Activated naive CD4-positive, alpha-beta T cell treated with anti-CD3 and anti-CD28 coated beads, Interleukin-2, amount 50 U/mL, for 16 hours (primary cell): ENCODE measurements at regions not wholly inside any gene's neighbourhood (a gene's known extent, or its start where the extent isn't known, plus 50 kb on each side); places are given as distances from the start of the nearest gene placed in this dataset.

ENCODE experiments used
- DNase-seq: peaks from one replicate; pipeline ENCODE4 v3.0.0-alpha.2; 2020

GRCh38 chr3:6532101-6532500 lies 328.8 kb upstream of the GRM7 start:
- DNase-seq, result no peak

- no peak for DNase-seq
Measured at GRCh38 chr3:6540981-6541380, 319.9 kb upstream of the GRM7 start.

- DNase-seq, result no peak
Measured at GRCh38 chr3:6542795-6543194, 318.1 kb upstream of the GRM7 start.

- DNase-seq, result no peak
Measured at GRCh38 chr3:6549296-6549695, 311.6 kb upstream of the GRM7 start.

GRCh38 chr3:6551165-6551564 lies 309.8 kb upstream of the GRM7 start:
- no peak for DNase-seq

- no peak for DNase-seq
Measured at GRCh38 chr3:6560259-6560658, 300.7 kb upstream of the GRM7 start.

GRCh38 chr3:6567241-6567640 lies 293.7 kb upstream of the GRM7 start:
- DNase-seq, result no peak

- DNase-seq, result no peak
Measured at GRCh38 chr3:6568999-6569493, 291.9 kb upstream of the GRM7 start.

- no peak for DNase-seq
Measured at GRCh38 chr3:6571448-6571847, 289.5 kb upstream of the GRM7 start.

- DNase-seq, result no peak
Measured at GRCh38 chr3:6577584-6577983, 283.3 kb upstream of the GRM7 start.

GRCh38 chr3:6578526-6578925 lies 282.4 kb upstream of the GRM7 start:
- no peak for DNase-seq

GRCh38 chr3:6580808-6581207 lies 280.1 kb upstream of the GRM7 start:
- DNase-seq, result no peak

GRCh38 chr3:6585360-6585759 lies 275.6 kb upstream of the GRM7 start:
- no peak for DNase-seq

GRCh38 chr3:6600237-6600636 lies 260.7 kb upstream of the GRM7 start:
- DNase-seq, result no peak

GRCh38 chr3:6601374-6601773 lies 259.5 kb upstream of the GRM7 start:
- no peak for DNase-seq

GRCh38 chr3:6602329-6602728 lies 258.6 kb upstream of the GRM7 start:
- DNase-seq, result no peak

- no peak for DNase-seq
Measured at GRCh38 chr3:6605227-6605626, 255.7 kb upstream of the GRM7 start.

- no peak for DNase-seq
Measured at GRCh38 chr3:6608843-6609242, 252.1 kb upstream of the GRM7 start.

- no peak for DNase-seq
Measured at GRCh38 chr3:6612034-6612616, 248.8 kb upstream of the GRM7 start.

- DNase-seq, result no peak
Measured at GRCh38 chr3:6622260-6622659, 238.7 kb upstream of the GRM7 start.

- no peak for DNase-seq
Measured at GRCh38 chr3:6622712-6623111, 238.2 kb upstream of the GRM7 start.

GRCh38 chr3:6631376-6631775 lies 229.5 kb upstream of the GRM7 start:
- no peak for DNase-seq

- DNase-seq, result no peak
Measured at GRCh38 chr3:6640907-6641306, 220.0 kb upstream of the GRM7 start.

- DNase-seq, result no peak
Measured at GRCh38 chr3:6644070-6644929, 216.6 kb upstream of the GRM7 start.

GRCh38 chr3:6654670-6655069 lies 206.2 kb upstream of the GRM7 start:
- no peak for DNase-seq
